Ishikawa (cell line): ENCODE measurements at regions not wholly inside any gene's neighbourhood (a gene's known extent, or its start where the extent isn't known, plus 50 kb on each side); places are given as distances from the start of the nearest gene placed in this dataset.

Experiments used
- CEBPB ChIP-seq: IDR thresholded peaks from 2 replicates; pipeline ENCODE4 v1.6.1; 2012
- CREB1 ChIP-seq: IDR thresholded peaks from 2 replicates; pipeline ENCODE4 v1.6.1; 2012; ENCODE audit warnings: low read depth
- EGR1 ChIP-seq: IDR thresholded peaks from 2 replicates; pipeline ENCODE4 v1.6.1; 2012
- EP300 ChIP-seq: IDR thresholded peaks from 2 replicates; pipeline ENCODE4 v1.6.1; 2012; ENCODE audit warnings: borderline replicate concordance
- FOXM1 ChIP-seq: IDR thresholded peaks from 2 replicates; pipeline ENCODE4 v1.6.1; 2012; ENCODE audit warnings: low read depth, borderline replicate concordance
- MAX ChIP-seq: IDR thresholded peaks from 2 replicates; pipeline ENCODE4 v1.6.1; 2012
- NFIC ChIP-seq: IDR thresholded peaks from 2 replicates; pipeline ENCODE4 v1.6.1; 2012
- RAD21 ChIP-seq: IDR thresholded peaks from 2 replicates; pipeline ENCODE4 v1.6.1; 2012; ENCODE audit warnings: low read depth
- REST ChIP-seq: IDR thresholded peaks from 2 replicates; pipeline ENCODE4 v1.6.1; 2012; ENCODE audit warnings: low read depth, mild to moderate bottlenecking
- TAF1 ChIP-seq: IDR thresholded peaks from 2 replicates; pipeline ENCODE4 v1.6.1; 2012; ENCODE audit warnings: low read depth, mild to moderate bottlenecking
- TCF12 ChIP-seq: IDR thresholded peaks from 2 replicates; pipeline ENCODE4 v1.6.1; 2012; ENCODE audit warnings: low read depth
- TEAD4 ChIP-seq: IDR thresholded peaks from 2 replicates; pipeline ENCODE4 v1.6.1; 2012
- USF1 ChIP-seq: IDR thresholded peaks from 2 replicates; pipeline ENCODE4 v1.6.1; 2012
- YY1 ChIP-seq: IDR thresholded peaks from 2 replicates; pipeline ENCODE4 v1.6.1; 2012; ENCODE audit warnings: low read depth
- ZBTB7A ChIP-seq: IDR thresholded peaks from 2 replicates; pipeline ENCODE4 v1.6.1; 2012; ENCODE audit warnings: low read depth

GRCh38 chr7:68492359-68492690, 1106.0 kb upstream of the AUTS2 start:
- TF ChIP-seq RAD21 (no peak), NFIC (no peak), TCF12 (no peak), TEAD4 (no peak), YY1 (no peak), FOXM1 (no peak), EP300 (no peak), CREB1 (no peak), EGR1 (no peak), CEBPB (no peak), USF1 (no peak), MAX (no peak), TAF1 (no peak), REST (no peak), ZBTB7A (no peak)

GRCh38 chr7:68503400-68503799, 1094.9 kb upstream of the AUTS2 start:
- TF ChIP-seq NFIC = no peak
- no peak for TF ChIP-seq ZBTB7A
- no peak for TF ChIP-seq YY1
- no peak for TF ChIP-seq EGR1

GRCh38 chr7:68504716-68505115, 1093.6 kb upstream of the AUTS2 start:
- TF ChIP-seq REST (no peak), EGR1 (no peak), TEAD4 (no peak), RAD21 (no peak), EP300 (no peak), TAF1 (no peak), FOXM1 (no peak), YY1 (no peak), USF1 (no peak), NFIC (no peak), ZBTB7A (no peak), MAX (no peak), CREB1 (no peak), CEBPB (no peak), TCF12 (no peak)

- TF ChIP-seq TEAD4 = no peak
Observed at GRCh38 chr7:68505721-68506120, 1092.6 kb upstream of the AUTS2 start.

- no peak for TF ChIP-seq TAF1
- TF ChIP-seq ZBTB7A = no peak
- no peak for TF ChIP-seq USF1
- no peak for TF ChIP-seq CEBPB
- no peak for TF ChIP-seq MAX
- TF ChIP-seq NFIC = no peak
Observed at GRCh38 chr7:68507668-68508067, 1090.6 kb upstream of the AUTS2 start.

- TF ChIP-seq ZBTB7A = no peak
- TF ChIP-seq FOXM1 = no peak
- TF ChIP-seq REST = no peak
- no peak for TF ChIP-seq CREB1
- TF ChIP-seq EGR1 = no peak
- no peak for TF ChIP-seq TCF12
- no peak for TF ChIP-seq RAD21
- TF ChIP-seq USF1 = no peak
- TF ChIP-seq EP300 = no peak
- TF ChIP-seq CEBPB = no peak
- no peak for TF ChIP-seq TEAD4
- TF ChIP-seq MAX = no peak
Observed at GRCh38 chr7:68509054-68509453, 1089.2 kb upstream of the AUTS2 start.
